IPS-18c (cell line): ENCODE measurements at regions not wholly inside any gene's neighbourhood (a gene's known extent, or its start where the extent isn't known, plus 50 kb on each side); places are given as distances from the start of the nearest gene placed in this dataset.

ENCODE experiments used
- H3K4me3 ChIP-seq: 2 replicates; pipeline ENCODE4 v1.7.0; 2013; ENCODE audit warnings: low read depth, mild to moderate bottlenecking, low read length, moderate library complexity; ENCODE audit not compliant: insufficient read depth
- H3K9me3 ChIP-seq: one replicate; pipeline ENCODE4 v1.6.1; 2013; ENCODE audit warnings: mild to moderate bottlenecking, low read length, moderate library complexity; ENCODE audit not compliant: control insufficient read depth, insufficient read depth

DNA sequence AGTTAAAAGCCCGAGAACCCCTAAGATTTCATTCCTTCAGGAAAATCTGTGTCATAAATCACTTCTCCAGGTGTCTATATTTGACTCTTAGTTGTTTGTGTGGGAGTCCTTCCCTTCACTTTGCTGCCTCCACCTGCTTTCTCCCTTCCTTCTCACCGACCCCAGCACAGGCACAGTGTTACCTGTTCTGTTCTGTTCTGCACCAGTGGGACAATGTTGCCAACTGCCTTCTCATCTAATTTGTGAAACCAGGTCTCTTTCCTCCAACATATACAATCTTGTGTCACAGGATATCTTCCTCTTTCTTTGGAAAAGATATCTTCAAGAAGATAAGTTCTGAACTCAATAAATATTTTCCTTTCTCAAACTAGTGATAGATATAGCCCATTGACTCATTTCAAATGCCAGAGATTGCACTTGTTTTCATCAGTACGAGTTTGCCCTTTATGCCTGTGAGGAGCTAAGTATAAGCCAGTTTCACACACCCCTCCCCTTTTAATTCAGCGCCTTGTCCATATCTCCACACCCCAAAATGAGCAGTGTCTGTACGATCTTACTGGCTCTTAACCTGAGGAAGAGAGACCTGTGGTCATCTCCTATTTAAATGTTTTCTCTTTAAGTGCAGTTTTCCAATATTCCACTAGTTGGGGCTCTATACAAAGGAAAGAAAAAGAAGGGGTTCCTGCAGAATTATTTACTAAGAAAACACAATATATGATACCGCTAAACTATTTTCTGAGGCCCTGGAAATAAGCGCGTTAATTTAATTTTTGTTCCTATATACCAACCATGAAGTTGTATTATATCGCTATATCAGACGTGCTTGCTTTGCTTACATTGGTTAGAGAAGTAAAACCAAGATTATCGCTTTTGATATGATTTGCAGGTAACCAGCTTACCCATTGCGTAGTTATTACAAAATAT is 81.6 kb upstream of the PREP start:
- no peaks in the 10 kb centered on the region for H3K9me3 ChIP-seq
- no peak overlapping the region for H3K4me3 ChIP-seq

DNA sequence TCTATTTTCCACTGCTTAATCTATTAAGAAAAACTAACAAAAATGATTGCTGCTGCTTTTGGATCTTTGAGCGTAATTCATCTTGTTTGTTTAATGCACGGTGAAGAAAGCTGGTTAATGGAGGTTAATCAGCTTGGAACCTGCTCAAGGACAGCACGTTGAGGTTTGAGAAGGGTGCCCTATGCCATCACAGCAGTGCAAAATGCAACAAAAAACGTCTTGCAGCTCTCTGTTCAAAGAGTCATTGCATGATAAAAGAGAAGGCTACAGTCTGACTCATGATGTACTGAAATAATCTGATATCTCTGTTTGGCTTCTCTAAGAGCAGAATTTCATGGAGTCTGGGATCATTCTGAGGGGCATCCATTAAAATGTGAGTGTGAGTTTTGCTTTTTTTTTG is 80.6 kb upstream of the PREP start:
- H3K9me3 ChIP-seq = no peaks in the 10 kb centered on the region
- H3K4me3 ChIP-seq = no peak overlapping the region

DNA sequence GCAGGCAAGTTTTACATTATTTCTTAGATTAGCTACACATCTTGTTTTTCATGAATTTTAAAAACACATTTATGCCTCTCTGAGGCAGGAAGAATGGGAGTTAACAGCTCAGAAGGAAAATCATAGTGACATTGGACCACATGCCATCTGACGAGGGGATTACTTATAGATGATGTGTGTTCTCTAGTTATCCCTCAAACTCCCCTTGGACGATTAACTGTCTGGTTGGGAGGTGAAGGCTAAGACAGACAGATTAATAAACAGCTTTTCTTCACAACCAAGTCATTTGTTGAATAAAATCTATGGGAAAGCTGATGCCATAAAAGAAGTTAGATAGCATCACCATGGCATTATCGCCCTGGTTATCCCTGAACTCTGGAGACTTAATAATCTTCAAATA is 80.0 kb upstream of the PREP start:
- Histone ChIP-seq H3K4me3 (no peak overlapping the region), H3K9me3 (no peaks in the 10 kb centered on the region)

DNA sequence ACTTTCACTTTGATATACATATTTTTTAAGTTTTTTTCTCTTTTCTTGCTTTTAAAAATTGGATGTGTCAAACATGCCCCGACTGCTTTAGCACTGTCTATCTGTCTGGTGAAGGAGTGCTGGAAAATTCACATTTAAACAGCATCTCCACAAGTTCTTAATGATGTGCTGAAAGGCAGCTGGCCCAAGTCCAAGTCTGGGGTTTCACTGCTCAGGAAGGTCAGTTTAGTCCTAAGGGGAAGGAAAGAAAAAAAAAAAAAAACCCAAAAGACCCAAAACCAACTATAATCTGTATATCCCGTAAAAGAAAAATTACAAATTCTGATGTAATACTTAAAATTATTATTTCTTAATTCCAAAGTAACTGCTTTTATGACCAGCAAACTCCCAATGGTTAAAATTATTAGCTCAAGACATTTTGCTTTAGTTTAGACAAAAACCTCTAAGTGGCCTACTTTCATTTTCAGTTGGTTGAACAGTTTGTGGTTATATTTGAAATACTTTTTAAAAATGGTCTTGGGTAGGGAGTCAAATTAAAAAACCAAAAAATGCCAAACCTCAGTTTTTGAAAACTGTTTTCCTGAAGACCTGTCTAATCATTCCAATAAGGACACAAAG is 79.5 kb upstream of the PREP start:
- H3K4me3 ChIP-seq = no peak overlapping the region
- H3K9me3 ChIP-seq = no peaks in the 10 kb centered on the region

DNA sequence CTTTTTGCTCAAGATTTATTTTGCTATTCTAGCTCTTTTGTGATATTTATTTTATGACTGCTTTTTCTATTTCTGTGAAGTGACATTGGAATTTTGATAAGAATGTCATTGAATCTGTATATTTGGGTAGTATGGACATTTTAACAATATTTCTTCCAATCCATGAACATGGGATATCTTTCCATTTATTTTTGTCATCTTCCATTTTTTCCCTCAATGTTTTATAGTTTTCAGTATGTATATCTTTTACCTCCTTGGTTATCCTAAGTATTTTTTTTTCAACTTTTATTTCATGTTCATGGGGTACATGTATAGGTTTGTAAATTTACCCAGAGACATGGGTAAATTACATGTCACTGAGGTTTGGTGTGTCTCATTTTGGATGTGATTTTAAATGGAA is 74.1 kb upstream of the PREP start:
- no peaks in the 10 kb centered on the region for H3K9me3 ChIP-seq
- H3K4me3 ChIP-seq = no peak overlapping the region

DNA sequence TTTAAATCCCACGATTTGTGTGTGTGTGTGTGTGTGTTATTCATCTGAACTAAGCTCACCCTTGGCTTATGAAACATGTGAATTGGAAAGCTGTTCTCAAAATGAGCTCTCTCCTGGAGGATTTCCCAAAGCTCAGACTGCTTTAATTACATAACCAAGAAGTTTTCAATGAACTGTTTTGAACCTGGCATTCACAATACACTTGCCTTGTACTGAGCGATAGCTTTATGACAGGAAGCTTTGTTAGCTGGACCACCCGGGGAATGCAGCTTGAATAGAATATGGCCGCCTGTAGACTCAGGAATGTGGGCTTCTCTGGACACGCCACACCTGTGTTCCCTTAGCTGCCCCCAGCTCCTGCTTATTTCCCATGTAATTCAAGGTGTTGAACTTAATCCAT is 71.4 kb upstream of the PREP start:
- Histone ChIP-seq H3K9me3 (no peaks in the 10 kb centered on the region), H3K4me3 (no peak overlapping the region)

DNA sequence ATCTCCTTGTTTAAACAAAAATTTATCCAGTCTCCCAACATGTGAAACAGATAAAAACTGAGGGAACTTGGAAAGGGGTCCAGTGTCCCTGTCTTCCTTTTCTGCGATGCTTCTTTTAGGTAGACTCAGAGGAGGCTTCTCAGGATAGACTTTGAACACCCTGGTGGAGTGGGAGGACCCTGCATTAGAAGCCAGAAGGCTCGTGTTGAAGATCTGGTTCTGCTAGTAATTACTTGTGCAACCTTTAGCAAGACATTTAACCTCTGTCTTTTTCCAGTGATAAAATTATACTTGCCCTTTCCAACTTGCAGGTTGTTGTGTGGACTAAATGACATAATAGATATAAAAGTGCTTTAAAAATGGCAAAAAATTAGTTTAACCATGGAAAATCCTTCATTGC is 67.1 kb upstream of the PREP start:
- H3K4me3 ChIP-seq = no peak overlapping the region
- H3K9me3 ChIP-seq = no peaks in the 10 kb centered on the region

DNA sequence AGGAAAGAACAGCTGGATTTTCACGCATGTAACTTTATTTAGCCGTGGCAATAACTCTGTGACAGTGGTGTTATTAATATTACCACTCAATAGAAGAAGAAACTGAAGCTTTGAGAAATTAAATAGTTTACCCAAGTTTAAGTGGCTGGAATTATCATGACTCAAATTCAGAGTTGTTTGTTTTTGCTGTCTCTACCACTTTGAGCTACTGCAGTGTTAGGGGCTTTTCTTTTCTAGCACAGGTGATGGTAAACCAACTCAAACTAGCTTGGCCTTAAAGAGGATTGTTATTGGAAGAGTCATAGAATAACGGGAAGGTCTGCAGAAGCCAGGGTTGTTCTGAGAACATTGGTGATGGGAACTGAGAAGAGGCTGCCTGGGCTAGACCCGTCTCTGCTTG is 66.0 kb upstream of the PREP start:
- H3K9me3 ChIP-seq = no peaks in the 10 kb centered on the region
- no peak overlapping the region for H3K4me3 ChIP-seq

DNA sequence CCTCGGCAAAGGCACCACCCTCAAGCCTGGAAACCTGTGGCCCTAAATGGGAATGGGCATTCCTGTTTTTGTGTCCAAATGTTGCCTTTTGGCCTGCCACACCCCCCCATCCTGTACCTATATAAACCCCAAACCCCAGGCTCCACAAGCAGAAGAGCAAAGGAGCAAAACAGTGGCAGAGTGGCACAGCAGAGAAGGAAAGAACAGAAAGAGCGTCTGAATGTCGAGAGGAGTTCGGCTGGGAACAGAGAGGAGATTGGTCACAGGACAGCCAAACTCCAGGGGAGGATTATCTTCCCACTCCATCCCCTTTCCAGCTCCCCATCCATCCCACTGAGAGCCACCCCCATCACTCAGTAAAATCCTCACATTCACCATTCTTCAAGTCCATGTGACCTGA is 58.0 kb upstream of the PREP start:
- Histone ChIP-seq H3K4me3 (no peak overlapping the region), H3K9me3 (no peaks in the 10 kb centered on the region)

DNA sequence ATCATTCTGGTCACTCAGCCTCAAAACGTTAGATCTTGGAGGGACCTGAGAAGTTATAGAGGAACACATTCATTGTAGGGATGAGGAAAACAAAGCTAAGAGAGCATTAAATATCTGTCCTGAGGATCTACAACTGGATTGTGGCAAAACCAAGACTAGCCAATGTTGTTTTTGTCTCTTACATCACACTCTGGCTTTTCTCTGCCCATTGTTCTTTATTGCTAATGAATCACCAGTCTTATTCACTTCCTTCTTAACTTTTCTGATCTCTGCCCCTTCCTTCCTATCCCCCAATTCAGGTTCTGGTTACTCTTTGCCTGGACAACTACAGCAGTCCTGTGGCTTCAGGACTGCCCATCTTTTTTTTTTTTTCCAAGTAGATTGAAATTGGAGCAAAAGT is 57.0 kb upstream of the PREP start:
- Histone ChIP-seq H3K4me3 (no peak overlapping the region), H3K9me3 (no peaks in the 10 kb centered on the region)

DNA sequence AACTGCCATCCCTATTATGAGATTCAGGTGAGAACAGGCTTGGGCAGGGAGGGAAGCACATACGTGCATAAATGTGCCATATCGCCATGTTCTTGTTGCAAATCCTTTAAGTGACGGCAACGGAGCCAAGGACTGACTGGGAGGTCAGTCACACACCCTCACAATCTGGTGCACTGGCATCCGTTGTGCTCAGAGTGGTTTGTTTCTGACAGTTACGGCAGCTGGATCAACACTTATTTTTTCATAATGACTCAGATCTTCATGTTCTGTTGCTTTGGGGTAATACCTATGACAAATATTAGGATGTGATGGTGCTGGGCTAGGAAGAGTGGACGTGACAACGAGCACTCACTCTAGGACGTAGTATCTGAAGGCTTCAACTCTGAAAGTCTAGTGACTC is 56.2 kb upstream of the PREP start:
- no peak overlapping the region for H3K4me3 ChIP-seq
- H3K9me3 ChIP-seq = no peaks in the 10 kb centered on the region

DNA sequence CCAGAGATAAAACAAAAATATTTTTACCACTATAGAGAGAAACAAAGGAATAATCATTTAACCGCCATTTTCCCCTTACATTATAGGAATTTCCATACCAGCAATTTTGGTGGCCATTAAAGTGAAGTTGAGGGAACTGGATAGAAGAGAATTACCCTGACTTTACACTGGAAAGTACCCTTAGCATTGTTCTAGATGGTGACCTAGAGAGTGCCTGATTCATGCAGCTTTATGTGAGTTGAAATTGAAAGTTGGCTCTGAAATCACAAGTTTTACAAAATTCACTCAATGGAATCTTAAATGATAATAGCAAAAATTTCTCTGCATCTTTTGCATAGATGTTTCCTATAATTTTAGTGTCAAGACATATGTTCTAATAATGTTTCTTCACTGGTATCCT is 55.7 kb upstream of the PREP start:
- H3K9me3 ChIP-seq = no peaks in the 10 kb centered on the region
- H3K4me3 ChIP-seq = no peak overlapping the region

DNA sequence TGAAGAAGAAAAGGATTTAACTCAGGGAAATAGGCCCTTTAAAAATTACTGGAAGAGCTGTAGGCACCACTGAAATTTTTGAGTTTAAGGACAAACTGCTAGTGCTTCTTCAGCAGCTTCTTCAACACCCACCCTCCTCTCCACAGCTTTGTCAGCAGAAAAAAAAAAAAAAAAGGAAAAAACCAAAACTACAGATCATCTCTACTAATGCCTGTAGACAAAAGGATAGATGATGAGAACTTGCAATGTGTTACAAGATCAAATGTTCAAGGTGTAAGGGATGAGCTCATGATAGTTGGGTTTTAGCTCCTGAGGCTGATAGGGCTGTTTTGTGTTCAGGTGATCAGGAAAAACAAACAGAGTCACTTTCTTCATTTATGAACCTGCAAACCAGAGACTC is 55.2 kb upstream of the PREP start:
- Histone ChIP-seq H3K4me3 (no peak overlapping the region), H3K9me3 (no peaks in the 10 kb centered on the region)

DNA sequence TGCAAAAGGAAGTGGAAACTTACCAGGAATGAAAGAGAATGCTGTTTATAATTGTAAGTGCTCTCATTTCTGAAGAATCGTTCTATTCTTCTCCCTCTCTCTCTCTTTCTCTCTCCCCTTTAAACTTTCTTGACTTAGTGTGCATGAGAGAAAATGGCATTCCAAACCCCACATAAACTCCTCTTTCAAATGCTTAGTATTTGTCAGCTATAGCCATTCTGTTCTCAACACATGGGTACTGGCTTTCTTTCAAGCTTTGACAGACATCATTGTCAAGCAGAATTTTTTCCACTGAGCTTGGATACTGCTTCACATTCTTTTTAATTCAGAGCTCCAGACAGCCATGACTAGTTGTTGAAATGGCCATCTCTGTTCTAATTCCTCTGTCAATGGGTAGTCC is 51.1 kb upstream of the PREP start:
- no peak overlapping the region for H3K4me3 ChIP-seq

DNA sequence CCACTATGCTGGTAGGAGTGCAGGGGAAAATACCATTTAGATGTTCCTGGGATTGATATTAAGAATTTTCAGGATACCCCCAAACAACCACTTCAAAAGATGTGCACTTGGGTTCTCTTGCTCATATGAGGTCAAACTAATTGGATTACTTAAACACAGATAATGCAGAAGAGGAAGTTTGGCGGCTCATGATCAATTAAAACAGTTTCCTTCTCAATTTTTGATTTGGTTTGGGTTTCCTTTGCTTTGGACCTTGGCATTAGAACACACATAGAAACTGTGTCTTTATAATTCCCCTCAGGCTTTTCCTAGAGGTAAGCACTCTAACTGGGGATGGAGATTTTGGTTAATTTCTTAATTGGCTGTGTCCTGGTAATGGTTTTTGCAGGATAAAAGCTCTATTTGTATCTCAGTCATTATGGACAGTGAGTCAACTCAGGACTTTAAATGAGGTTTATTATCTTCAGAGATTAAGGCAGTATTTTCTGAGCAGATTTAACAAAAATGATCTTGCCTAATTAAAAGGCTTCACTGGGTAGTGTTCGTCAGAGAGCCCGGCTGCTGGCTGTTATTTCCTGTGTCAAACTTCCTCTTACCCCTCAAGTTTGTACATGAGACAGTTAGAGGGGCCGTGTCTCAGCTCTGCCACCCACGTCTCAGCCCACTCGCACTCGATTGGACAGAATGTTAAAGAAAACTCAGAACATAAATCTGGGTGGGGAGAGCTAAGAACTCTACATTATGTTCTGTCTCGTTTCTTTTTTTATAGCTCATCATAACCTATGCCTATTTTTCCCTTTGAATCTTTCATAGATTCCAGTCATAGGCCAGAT is 50.3 kb upstream of the PREP start:
- H3K9me3 ChIP-seq = no peaks in the 10 kb centered on the region
- no peak overlapping the region for H3K4me3 ChIP-seq

More for the DNA sequence above, 51.1 kb upstream of the PREP start:
- no peaks in the 10 kb centered on the region for H3K9me3 ChIP-seq
